ENCODE measurements at regions not wholly inside any gene's neighbourhood (a gene's known extent, or its start where the extent isn't known, plus 50 kb on each side); places are given as distances from the start of the nearest gene placed in this dataset.

GRCh38 chr10:100653957-100654781, 91.2 kb upstream of the PAX2 start:
- peaks cover 2% of the 10 kb centered on the region for H3K9me3 Mint-ChIP-seq

GRCh38 chr10:100654782-100655325, 90.5 kb upstream of the PAX2 start:
- 0 to 1% methylated on average over 12 to 42 of the region's 46 CpGs for WGBS, 2 experiments (ENCODE audit: insufficient coverage in 1 of 2, insufficient read length in 1 of 2)
- peaks cover 19% of the 10 kb centered on the region for H3K4me1 Mint-ChIP-seq
- peak overlapping the region; percentile 58 for H3K4me3 Mint-ChIP-seq
- Histone ChIP-seq H3K27me3 (ENCODE audit: control insufficient read depth, insufficient read depth, low read length, poor library complexity, severe bottlenecking) (peaks cover 74% of the 10 kb centered on the region), H3K4me3 (ENCODE audit: low read length) (peak overlapping the region; percentile 80), H3K9me3 (ENCODE audit: control insufficient read depth, low read length) (no peaks in the 10 kb centered on the region), H3K27ac (ENCODE audit: low read depth, low read length) (peak overlapping the region; percentile 12), H3K36me3 (ENCODE audit: control insufficient read depth, insufficient read depth, low read length) (no peaks in the 10 kb centered on the region), H3K4me1 (ENCODE audit: control insufficient read depth, insufficient read depth, low read length) (no peaks in the 10 kb centered on the region), H3K9ac (ENCODE audit: extremely low read depth, low read length, poor library complexity, severe bottlenecking) (no peak overlapping the region)
- H3K27ac Mint-ChIP-seq, result no peak overlapping the region
- peaks cover 84% of the 10 kb centered on the region for H3K27me3 Mint-ChIP-seq (ENCODE audit: insufficient read depth)
- TF ChIP-seq, protein P1, sequence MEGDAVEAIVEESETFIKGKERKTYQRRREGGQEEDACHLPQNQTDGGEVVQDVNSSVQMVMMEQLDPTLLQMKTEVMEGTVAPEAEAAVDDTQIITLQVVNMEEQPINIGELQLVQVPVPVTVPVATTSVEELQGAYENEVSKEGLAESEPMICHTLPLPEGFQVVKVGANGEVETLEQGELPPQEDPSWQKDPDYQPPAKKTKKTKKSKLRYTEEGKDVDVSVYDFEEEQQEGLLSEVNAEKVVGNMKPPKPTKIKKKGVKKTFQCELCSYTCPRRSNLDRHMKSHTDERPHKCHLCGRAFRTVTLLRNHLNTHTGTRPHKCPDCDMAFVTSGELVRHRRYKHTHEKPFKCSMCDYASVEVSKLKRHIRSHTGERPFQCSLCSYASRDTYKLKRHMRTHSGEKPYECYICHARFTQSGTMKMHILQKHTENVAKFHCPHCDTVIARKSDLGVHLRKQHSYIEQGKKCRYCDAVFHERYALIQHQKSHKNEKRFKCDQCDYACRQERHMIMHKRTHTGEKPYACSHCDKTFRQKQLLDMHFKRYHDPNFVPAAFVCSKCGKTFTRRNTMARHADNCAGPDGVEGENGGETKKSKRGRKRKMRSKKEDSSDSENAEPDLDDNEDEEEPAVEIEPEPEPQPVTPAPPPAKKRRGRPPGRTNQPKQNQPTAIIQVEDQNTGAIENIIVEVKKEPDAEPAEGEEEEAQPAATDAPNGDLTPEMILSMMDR (conservative IDR thresholded peaks at IDR 0.05), result no peak
- peaks cover 2% of the 10 kb centered on the region for H3K9me3 Mint-ChIP-seq
- peaks cover 2% of the 10 kb centered on the region for H3K36me3 Mint-ChIP-seq (ENCODE audit: low read depth)
- DNase-seq, result peak; percentile 84

More at GRCh38 chr10:100653957-100654781, 91.2 kb upstream of the PAX2 start:
- WGBS, 2 experiments (ENCODE audit: insufficient coverage in 1 of 2, insufficient read length in 1 of 2), result 1 to 2% methylated on average over 35 to 59 of the region's 59 CpGs
- Mint-ChIP-seq H3K36me3 (ENCODE audit: low read depth) (peaks cover 2% of the 10 kb centered on the region), H3K4me1 (peaks cover 19% of the 10 kb centered on the region), H3K27me3 (ENCODE audit: insufficient read depth) (peaks cover 80% of the 10 kb centered on the region), H3K4me3 (peak overlapping the region; percentile 58), H3K27ac (no peak overlapping the region)
- DNase-seq, result peak; percentile 84
- H3K9me3 ChIP-seq (ENCODE audit: control insufficient read depth, low read length), result no peaks in the 10 kb centered on the region
- no peaks in the 10 kb centered on the region for H3K4me1 ChIP-seq (ENCODE audit: control insufficient read depth, insufficient read depth, low read length)
- peaks cover 67% of the 10 kb centered on the region for H3K27me3 ChIP-seq (ENCODE audit: control insufficient read depth, insufficient read depth, low read length, poor library complexity, severe bottlenecking)
- H3K36me3 ChIP-seq (ENCODE audit: control insufficient read depth, insufficient read depth, low read length), result no peaks in the 10 kb centered on the region
- H3K4me3 ChIP-seq (ENCODE audit: low read length), result peak overlapping the region; percentile 80
- H3K9ac ChIP-seq (ENCODE audit: extremely low read depth, low read length, poor library complexity, severe bottlenecking), result no peak overlapping the region
- TF ChIP-seq, protein P1 (conservative IDR thresholded peaks at IDR 0.05), result no peak
- no peak overlapping the region for H3K27ac ChIP-seq (ENCODE audit: low read depth, low read length)

DNA sequence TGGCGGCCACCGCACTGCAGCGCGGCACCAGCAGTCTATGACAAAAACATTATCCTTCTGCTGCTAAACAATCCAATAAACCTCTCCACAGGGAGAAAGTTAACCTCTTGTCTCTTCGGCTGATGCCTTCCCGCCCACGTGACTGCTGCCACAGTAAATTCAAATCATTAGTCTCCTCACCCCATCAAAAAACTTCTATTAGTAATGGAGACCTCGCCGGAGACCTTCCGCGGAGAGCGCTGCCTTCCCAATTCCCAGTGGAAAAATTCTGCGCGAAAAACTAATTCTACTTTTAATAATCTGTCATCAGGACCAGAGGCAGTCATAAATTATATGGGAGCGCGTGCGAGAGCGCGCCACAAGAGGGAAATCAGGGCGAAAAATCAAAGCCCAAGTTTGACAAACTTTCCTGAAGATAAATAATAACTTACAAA, 90.0 kb upstream of the PAX2 start:
- no peaks in the 10 kb centered on the region for H3K9me3 ChIP-seq (ENCODE audit: control insufficient read depth, low read length)
- 1 to 2% methylated on average over 16 to 20 of the region's 20 CpGs for WGBS, 2 experiments (ENCODE audit: insufficient coverage in 1 of 2, insufficient read length in 1 of 2)
- H3K4me3 ChIP-seq (ENCODE audit: low read length), result peak overlapping the region; percentile 80
- Mint-ChIP-seq H3K27ac (no peak overlapping the region), H3K9me3 (peaks cover 2% of the 10 kb centered on the region), H3K4me3 (peak overlapping the region; percentile 58), H3K27me3 (ENCODE audit: insufficient read depth) (peaks cover 84% of the 10 kb centered on the region), H3K4me1 (peaks cover 24% of the 10 kb centered on the region), H3K36me3 (ENCODE audit: low read depth) (peaks cover 2% of the 10 kb centered on the region)
- H3K27ac ChIP-seq (ENCODE audit: low read depth, low read length), result no peak overlapping the region
- H3K4me1 ChIP-seq (ENCODE audit: control insufficient read depth, insufficient read depth, low read length), result no peaks in the 10 kb centered on the region
- H3K36me3 ChIP-seq (ENCODE audit: control insufficient read depth, insufficient read depth, low read length), result no peaks in the 10 kb centered on the region
- H3K9ac ChIP-seq (ENCODE audit: extremely low read depth, low read length, poor library complexity, severe bottlenecking), result no peak overlapping the region
- H3K27me3 ChIP-seq (ENCODE audit: control insufficient read depth, insufficient read depth, low read length, poor library complexity, severe bottlenecking), result peaks cover 74% of the 10 kb centered on the region
- TF ChIP-seq, protein P1 (conservative IDR thresholded peaks at IDR 0.05), result no peak
- no peak for DNase-seq

All from endodermal cell (in vitro differentiated cells).